ENCODE measurements at regions not wholly inside any gene's neighbourhood (a gene's known extent, or its start where the extent isn't known, plus 50 kb on each side); places are given as distances from the start of the nearest gene placed in this dataset.

DNA sequence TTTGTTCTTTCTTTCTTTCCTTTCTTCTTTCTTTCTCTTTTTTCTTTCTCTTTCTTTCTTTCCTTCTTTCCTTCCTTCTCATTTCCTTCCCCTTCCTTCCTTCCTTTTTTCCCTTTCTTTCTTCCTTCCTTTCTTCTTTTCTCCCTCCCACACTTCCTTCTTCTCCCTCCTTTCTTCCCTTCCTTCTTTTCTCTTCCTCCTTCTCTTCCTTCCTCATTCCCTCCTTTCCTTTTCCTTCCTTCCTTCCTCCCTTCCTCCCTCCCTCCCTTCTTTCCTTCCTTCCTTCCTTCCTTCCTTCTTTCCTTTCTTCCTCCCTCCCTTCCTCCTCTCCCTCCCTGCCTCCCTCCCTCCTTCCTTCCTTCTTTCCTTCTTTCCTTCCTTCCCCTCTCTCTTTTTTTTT lies 755.7 kb upstream of the GRM7 start:
- TF ChIP-seq, protein P1, sequence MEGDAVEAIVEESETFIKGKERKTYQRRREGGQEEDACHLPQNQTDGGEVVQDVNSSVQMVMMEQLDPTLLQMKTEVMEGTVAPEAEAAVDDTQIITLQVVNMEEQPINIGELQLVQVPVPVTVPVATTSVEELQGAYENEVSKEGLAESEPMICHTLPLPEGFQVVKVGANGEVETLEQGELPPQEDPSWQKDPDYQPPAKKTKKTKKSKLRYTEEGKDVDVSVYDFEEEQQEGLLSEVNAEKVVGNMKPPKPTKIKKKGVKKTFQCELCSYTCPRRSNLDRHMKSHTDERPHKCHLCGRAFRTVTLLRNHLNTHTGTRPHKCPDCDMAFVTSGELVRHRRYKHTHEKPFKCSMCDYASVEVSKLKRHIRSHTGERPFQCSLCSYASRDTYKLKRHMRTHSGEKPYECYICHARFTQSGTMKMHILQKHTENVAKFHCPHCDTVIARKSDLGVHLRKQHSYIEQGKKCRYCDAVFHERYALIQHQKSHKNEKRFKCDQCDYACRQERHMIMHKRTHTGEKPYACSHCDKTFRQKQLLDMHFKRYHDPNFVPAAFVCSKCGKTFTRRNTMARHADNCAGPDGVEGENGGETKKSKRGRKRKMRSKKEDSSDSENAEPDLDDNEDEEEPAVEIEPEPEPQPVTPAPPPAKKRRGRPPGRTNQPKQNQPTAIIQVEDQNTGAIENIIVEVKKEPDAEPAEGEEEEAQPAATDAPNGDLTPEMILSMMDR (IDR thresholded peaks at IDR 0.05; ENCODE audit: borderline replicate concordance, extremely low read depth, insufficient read depth): no peak
- no peak overlapping the region for H3K9ac ChIP-seq (ENCODE audit: low read length in 3 of 3)
- no peak for DNase-seq
- FAIRE-seq: no peak
- no peaks in the 10 kb centered on the region for H3K36me3 ChIP-seq (ENCODE audit: control insufficient read depth in 2 of 3, insufficient read depth in 3 of 3, low read length in 3 of 3)
- no peaks in the 10 kb centered on the region for H3K4me1 ChIP-seq (ENCODE audit: control insufficient read depth in 2 of 3, insufficient read depth in 2 of 3, low read depth in 1 of 3, low read length in 3 of 3)
- no peaks in the 10 kb centered on the region for H3K9me3 ChIP-seq (ENCODE audit: control insufficient read depth in 2 of 3, insufficient read depth in 1 of 3, low read length in 3 of 3)
- intact Hi-C loops (cut with DNase I): no loop called here
- H3K4me3 ChIP-seq (ENCODE audit: low read length in 3 of 3): no peak overlapping the region
- no peak overlapping the region for H3K27ac ChIP-seq (ENCODE audit: low read depth in 2 of 2, low read length in 2 of 2)
- no peaks in the 10 kb centered on the region for H3K27me3 ChIP-seq (ENCODE audit: control insufficient read depth, insufficient read depth, low read length)

DNA sequence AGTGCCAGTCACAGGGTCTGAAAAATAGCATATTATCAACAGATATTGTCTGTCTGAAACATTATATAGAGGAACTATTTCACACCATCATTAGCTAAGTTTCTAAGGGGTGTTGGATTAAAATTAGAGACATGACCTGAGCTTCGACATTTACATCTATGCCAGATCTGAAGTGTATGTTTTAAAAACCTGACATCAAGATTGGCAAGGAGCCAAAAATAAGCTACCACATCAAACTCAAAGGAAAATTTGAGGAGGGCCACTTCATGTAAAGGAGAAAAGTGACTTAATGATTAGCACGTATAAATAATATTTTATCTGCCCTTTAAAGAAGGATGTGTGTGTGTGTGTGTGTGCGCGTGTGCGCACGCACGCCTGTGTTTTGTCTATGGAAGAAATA lies 752.0 kb upstream of the GRM7 start:
- Histone ChIP-seq H3K4me1 (ENCODE audit: control insufficient read depth in 2 of 3, insufficient read depth in 2 of 3, low read depth in 1 of 3, low read length in 3 of 3) (no peaks in the 10 kb centered on the region), H3K27me3 (ENCODE audit: control insufficient read depth, insufficient read depth, low read length) (no peaks in the 10 kb centered on the region), H3K4me3 (ENCODE audit: low read length in 3 of 3) (no peak overlapping the region), H3K36me3 (ENCODE audit: control insufficient read depth in 2 of 3, insufficient read depth in 3 of 3, low read length in 3 of 3) (no peaks in the 10 kb centered on the region), H3K9me3 (ENCODE audit: control insufficient read depth in 2 of 3, insufficient read depth in 1 of 3, low read length in 3 of 3) (no peaks in the 10 kb centered on the region), H3K9ac (ENCODE audit: low read length in 3 of 3) (no peak overlapping the region), H3K27ac (ENCODE audit: low read depth in 2 of 2, low read length in 2 of 2) (no peak overlapping the region)
- DNase-seq (no peak), FAIRE-seq (no peak)
- TF ChIP-seq, protein P1 (IDR thresholded peaks at IDR 0.05; ENCODE audit: borderline replicate concordance, extremely low read depth, insufficient read depth): no peak
- intact Hi-C loops (cut with DNase I): no loop called here

DNA sequence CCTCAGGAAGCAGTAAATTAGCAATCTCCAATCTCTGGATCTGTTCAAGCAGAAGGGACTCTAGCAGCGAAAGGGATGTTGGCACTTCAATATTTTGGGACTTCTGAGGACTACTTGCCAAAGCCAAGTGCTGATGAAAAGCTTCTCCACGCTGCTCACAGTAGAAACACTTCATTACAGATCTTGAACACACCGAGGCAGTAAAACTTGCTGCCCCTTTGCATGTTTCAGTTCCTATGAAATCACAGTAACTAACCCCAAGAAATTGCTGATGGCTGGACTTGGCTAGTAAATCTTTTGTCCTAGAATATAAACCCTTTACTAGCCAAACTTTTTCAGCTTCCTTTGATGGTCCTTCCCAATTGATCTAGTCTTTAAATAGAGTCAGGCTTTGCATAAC lies 750.5 kb upstream of the GRM7 start:
- Histone ChIP-seq H3K4me1 (ENCODE audit: control insufficient read depth in 2 of 3, insufficient read depth in 2 of 3, low read depth in 1 of 3, low read length in 3 of 3) (no peaks in the 10 kb centered on the region), H3K9me3 (ENCODE audit: control insufficient read depth in 2 of 3, insufficient read depth in 1 of 3, low read length in 3 of 3) (no peaks in the 10 kb centered on the region), H3K27me3 (ENCODE audit: control insufficient read depth, insufficient read depth, low read length) (no peaks in the 10 kb centered on the region), H3K9ac (ENCODE audit: low read length in 3 of 3) (no peak overlapping the region), H3K27ac (ENCODE audit: low read depth in 2 of 2, low read length in 2 of 2) (no peak overlapping the region), H3K36me3 (ENCODE audit: control insufficient read depth in 2 of 3, insufficient read depth in 3 of 3, low read length in 3 of 3) (no peaks in the 10 kb centered on the region), H3K4me3 (ENCODE audit: low read length in 3 of 3) (no peak overlapping the region)
- intact Hi-C loops (cut with DNase I): no loop called here
- FAIRE-seq: no peak
- TF ChIP-seq, protein P1 (IDR thresholded peaks at IDR 0.05; ENCODE audit: borderline replicate concordance, extremely low read depth, insufficient read depth): no peak
- DNase-seq: no peak

DNA sequence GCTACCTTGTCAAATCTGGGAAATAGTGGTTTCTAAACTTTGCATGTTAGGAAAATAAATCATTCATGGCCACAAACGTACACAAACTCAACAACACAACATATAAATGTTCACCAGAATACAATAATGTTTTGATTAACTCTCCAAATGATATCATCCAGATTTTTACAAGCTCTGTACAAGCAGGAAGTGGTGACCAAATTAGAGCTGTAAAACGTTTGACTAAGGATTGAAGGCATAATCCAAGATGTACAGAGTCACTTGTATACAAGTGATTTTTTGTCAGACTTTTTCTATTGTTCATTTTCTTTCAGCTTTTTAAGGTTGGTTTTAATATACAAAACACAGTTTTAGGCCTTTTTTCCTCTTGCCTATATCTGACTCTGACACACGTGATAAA lies 748.4 kb upstream of the GRM7 start:
- Histone ChIP-seq H3K27ac (ENCODE audit: low read depth in 2 of 2, low read length in 2 of 2) (no peak overlapping the region), H3K27me3 (ENCODE audit: control insufficient read depth, insufficient read depth, low read length) (no peaks in the 10 kb centered on the region), H3K9me3 (ENCODE audit: control insufficient read depth in 2 of 3, insufficient read depth in 1 of 3, low read length in 3 of 3) (no peaks in the 10 kb centered on the region), H3K4me3 (ENCODE audit: low read length in 3 of 3) (no peak overlapping the region), H3K9ac (ENCODE audit: low read length in 3 of 3) (no peak overlapping the region), H3K36me3 (ENCODE audit: control insufficient read depth in 2 of 3, insufficient read depth in 3 of 3, low read length in 3 of 3) (no peaks in the 10 kb centered on the region), H3K4me1 (ENCODE audit: control insufficient read depth in 2 of 3, insufficient read depth in 2 of 3, low read depth in 1 of 3, low read length in 3 of 3) (no peaks in the 10 kb centered on the region)
- no peak for DNase-seq
- TF ChIP-seq, protein P1 (IDR thresholded peaks at IDR 0.05; ENCODE audit: borderline replicate concordance, extremely low read depth, insufficient read depth): no peak
- FAIRE-seq: no peak
- intact Hi-C loops (cut with DNase I): no loop called here

All from kidney (tissue), 13 donors.